ENCODE measurements at regions not wholly inside any gene's neighbourhood (a gene's known extent, or its start where the extent isn't known, plus 50 kb on each side); places are given as distances from the start of the nearest gene placed in this dataset.

DNA sequence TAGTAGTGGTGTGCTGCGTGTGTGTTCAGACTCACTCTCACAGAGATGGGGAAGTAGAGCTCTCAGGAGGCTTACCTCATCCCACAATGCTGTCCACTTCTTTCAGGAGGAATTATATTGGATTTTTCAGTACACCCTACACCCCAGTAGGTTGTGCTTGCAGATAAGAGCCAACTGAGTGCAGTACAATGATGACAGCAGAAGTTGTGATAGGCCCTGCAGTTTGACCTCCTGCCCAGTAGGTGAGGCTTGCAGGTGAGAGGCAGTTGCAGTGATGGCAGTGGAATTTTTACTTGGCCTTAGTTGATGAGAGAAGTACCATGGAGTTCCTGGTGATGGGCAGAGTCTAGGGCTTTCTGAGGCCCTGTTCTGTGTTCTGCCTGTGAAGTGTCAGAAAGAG is 657.8 kb downstream of the KCNJ3 start:
- TF ChIP-seq POLR2A (IDR thresholded peaks at IDR 0.05), result no peak
- TF ChIP-seq, protein P1, sequence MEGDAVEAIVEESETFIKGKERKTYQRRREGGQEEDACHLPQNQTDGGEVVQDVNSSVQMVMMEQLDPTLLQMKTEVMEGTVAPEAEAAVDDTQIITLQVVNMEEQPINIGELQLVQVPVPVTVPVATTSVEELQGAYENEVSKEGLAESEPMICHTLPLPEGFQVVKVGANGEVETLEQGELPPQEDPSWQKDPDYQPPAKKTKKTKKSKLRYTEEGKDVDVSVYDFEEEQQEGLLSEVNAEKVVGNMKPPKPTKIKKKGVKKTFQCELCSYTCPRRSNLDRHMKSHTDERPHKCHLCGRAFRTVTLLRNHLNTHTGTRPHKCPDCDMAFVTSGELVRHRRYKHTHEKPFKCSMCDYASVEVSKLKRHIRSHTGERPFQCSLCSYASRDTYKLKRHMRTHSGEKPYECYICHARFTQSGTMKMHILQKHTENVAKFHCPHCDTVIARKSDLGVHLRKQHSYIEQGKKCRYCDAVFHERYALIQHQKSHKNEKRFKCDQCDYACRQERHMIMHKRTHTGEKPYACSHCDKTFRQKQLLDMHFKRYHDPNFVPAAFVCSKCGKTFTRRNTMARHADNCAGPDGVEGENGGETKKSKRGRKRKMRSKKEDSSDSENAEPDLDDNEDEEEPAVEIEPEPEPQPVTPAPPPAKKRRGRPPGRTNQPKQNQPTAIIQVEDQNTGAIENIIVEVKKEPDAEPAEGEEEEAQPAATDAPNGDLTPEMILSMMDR (IDR thresholded peaks at IDR 0.05), result no peak

Data from sigmoid colon (tissue), 3 donors.